ENCODE measurements at regions not wholly inside any gene's neighbourhood (a gene's known extent, or its start where the extent isn't known, plus 50 kb on each side); places are given as distances from the start of the nearest gene placed in this dataset.

GRCh38 chr20:40416274-40416673 lies 272.8 kb downstream of the MAFB start:
- in situ Hi-C loops (cut with HindIII; ENCODE audit: low sequenced_read_pairs) = no loop called here

- in situ Hi-C loops (cut with HindIII; ENCODE audit: low sequenced_read_pairs) = no loop called here
Observed at GRCh38 chr20:40414843-40415615, 274.0 kb downstream of the MAFB start.

- in situ Hi-C loops (cut with HindIII; ENCODE audit: low sequenced_read_pairs) = no loop called here
Observed at GRCh38 chr20:40410028-40410427, 279.0 kb downstream of the MAFB start.

- in situ Hi-C loops (cut with HindIII; ENCODE audit: low sequenced_read_pairs) = no loop called here
Observed at GRCh38 chr20:40397467-40397866, 291.6 kb downstream of the MAFB start.

GRCh38 chr20:40393197-40394079 lies 295.6 kb downstream of the MAFB start:
- in situ Hi-C loops (cut with HindIII; ENCODE audit: low sequenced_read_pairs) = no loop called here

GRCh38 chr20:40390654-40391053 lies 298.4 kb downstream of the MAFB start:
- in situ Hi-C loops (cut with HindIII; ENCODE audit: low sequenced_read_pairs) = no loop called here

GRCh38 chr20:40370800-40371199 lies 318.2 kb downstream of the MAFB start:
- in situ Hi-C loops (cut with HindIII; ENCODE audit: low sequenced_read_pairs) = no loop called here

GRCh38 chr20:40368876-40369275 lies 320.2 kb downstream of the MAFB start:
- in situ Hi-C loops (cut with HindIII; ENCODE audit: low sequenced_read_pairs) = no loop called here

- in situ Hi-C loops (cut with HindIII; ENCODE audit: low sequenced_read_pairs) = no loop called here
Observed at GRCh38 chr20:40361916-40362315, 327.1 kb downstream of the MAFB start.

GRCh38 chr20:40359131-40359912 lies 329.7 kb downstream of the MAFB start:
- in situ Hi-C loops (cut with HindIII; ENCODE audit: low sequenced_read_pairs) = no loop called here

- in situ Hi-C loops (cut with HindIII; ENCODE audit: low sequenced_read_pairs) = no loop called here
Observed at GRCh38 chr20:40354880-40355279, 334.2 kb downstream of the MAFB start.

GRCh38 chr20:40343390-40343789 lies 345.6 kb downstream of the MAFB start:
- in situ Hi-C loops (cut with HindIII; ENCODE audit: low sequenced_read_pairs) = no loop called here

- in situ Hi-C loops (cut with HindIII; ENCODE audit: low sequenced_read_pairs) = no loop called here
Observed at GRCh38 chr20:40341561-40341960, 347.5 kb downstream of the MAFB start.

- in situ Hi-C loops (cut with HindIII; ENCODE audit: low sequenced_read_pairs) = no loop called here
Observed at GRCh38 chr20:40339661-40340449, 349.2 kb downstream of the MAFB start.

- in situ Hi-C loops (cut with HindIII; ENCODE audit: low sequenced_read_pairs) = no loop called here
Observed at GRCh38 chr20:40336533-40336932, 352.5 kb downstream of the MAFB start.

GRCh38 chr20:40335901-40336351 lies 353.1 kb downstream of the MAFB start:
- in situ Hi-C loops (cut with HindIII; ENCODE audit: low sequenced_read_pairs) = no loop called here

GRCh38 chr20:40335437-40335836 lies 353.6 kb downstream of the MAFB start:
- in situ Hi-C loops (cut with HindIII; ENCODE audit: low sequenced_read_pairs) = no loop called here

- in situ Hi-C loops (cut with HindIII; ENCODE audit: low sequenced_read_pairs) = no loop called here
Observed at GRCh38 chr20:40333591-40333990, 355.4 kb downstream of the MAFB start.

- in situ Hi-C loops (cut with HindIII; ENCODE audit: low sequenced_read_pairs) = no loop called here
Observed at GRCh38 chr20:40331807-40332560, 357.1 kb downstream of the MAFB start.

GRCh38 chr20:40331249-40331648 lies 357.8 kb downstream of the MAFB start:
- in situ Hi-C loops (cut with HindIII; ENCODE audit: low sequenced_read_pairs) = no loop called here

Measured in DLD1 (cell line).